ENCODE measurements at regions not wholly inside any gene's neighbourhood (a gene's known extent, or its start where the extent isn't known, plus 50 kb on each side); places are given as distances from the start of the nearest gene placed in this dataset.

- no peak for DNase-seq
- no peak for ATAC-seq (ENCODE audit: insufficient read depth, low read depth)
- no peaks in the 10 kb centered on the region for H4K20me1 ChIP-seq (ENCODE audit: insufficient read depth, low read length)
Observed at GRCh38 chr6:74642101-74642500, 563.8 kb downstream of the COL12A1 start.

GRCh38 chr6:74638412-74638811 is 567.4 kb downstream of the COL12A1 start:
- H4K20me1 ChIP-seq (ENCODE audit: insufficient read depth, low read length), result no peaks in the 10 kb centered on the region
- ATAC-seq (ENCODE audit: insufficient read depth, low read depth) (no peak), DNase-seq (no peak)
- H3K9me3 ChIP-seq (ENCODE audit: insufficient read depth, low read length, severe bottlenecking), result no peaks in the 10 kb centered on the region
- no peak overlapping the region for H3K27ac ChIP-seq (ENCODE audit: low read length)
- no peaks in the 10 kb centered on the region for H3K27me3 ChIP-seq (ENCODE audit: insufficient read depth, low read length, poor library complexity)
- H3K9ac ChIP-seq (ENCODE audit: low read depth, low read length), result no peak overlapping the region
- no peaks in the 10 kb centered on the region for H3K4me1 ChIP-seq (ENCODE audit: insufficient read depth, low read length)
- no peaks in the 10 kb centered on the region for H3K79me2 ChIP-seq (ENCODE audit: insufficient read depth, low read length)
- H2AFZ ChIP-seq (ENCODE audit: low read depth, low read length), result no peak overlapping the region
- no peak for TF ChIP-seq EZH2 (IDR thresholded peaks at IDR 0.05; ENCODE audit: borderline replicate concordance, low read depth, low read length, severe bottlenecking)
- TF ChIP-seq, protein P1, sequence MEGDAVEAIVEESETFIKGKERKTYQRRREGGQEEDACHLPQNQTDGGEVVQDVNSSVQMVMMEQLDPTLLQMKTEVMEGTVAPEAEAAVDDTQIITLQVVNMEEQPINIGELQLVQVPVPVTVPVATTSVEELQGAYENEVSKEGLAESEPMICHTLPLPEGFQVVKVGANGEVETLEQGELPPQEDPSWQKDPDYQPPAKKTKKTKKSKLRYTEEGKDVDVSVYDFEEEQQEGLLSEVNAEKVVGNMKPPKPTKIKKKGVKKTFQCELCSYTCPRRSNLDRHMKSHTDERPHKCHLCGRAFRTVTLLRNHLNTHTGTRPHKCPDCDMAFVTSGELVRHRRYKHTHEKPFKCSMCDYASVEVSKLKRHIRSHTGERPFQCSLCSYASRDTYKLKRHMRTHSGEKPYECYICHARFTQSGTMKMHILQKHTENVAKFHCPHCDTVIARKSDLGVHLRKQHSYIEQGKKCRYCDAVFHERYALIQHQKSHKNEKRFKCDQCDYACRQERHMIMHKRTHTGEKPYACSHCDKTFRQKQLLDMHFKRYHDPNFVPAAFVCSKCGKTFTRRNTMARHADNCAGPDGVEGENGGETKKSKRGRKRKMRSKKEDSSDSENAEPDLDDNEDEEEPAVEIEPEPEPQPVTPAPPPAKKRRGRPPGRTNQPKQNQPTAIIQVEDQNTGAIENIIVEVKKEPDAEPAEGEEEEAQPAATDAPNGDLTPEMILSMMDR (IDR thresholded peaks at IDR 0.05; ENCODE audit: borderline replicate concordance, extremely low read depth, low read length, poor library complexity, severe bottlenecking), result no peak
- H3K36me3 ChIP-seq (ENCODE audit: insufficient read depth, low read length), result no peaks in the 10 kb centered on the region
- H3K4me2 ChIP-seq (ENCODE audit: insufficient read depth, low read length), result no peak overlapping the region
- H3K4me3 ChIP-seq (ENCODE audit: low read depth in 1 of 2, low read length in 2 of 2), result no peak overlapping the region

More at GRCh38 chr6:74642101-74642500, 563.8 kb downstream of the COL12A1 start:
- Histone ChIP-seq H3K9ac (ENCODE audit: low read depth, low read length) (no peak overlapping the region), H3K36me3 (ENCODE audit: insufficient read depth, low read length) (no peaks in the 10 kb centered on the region), H3K27ac (ENCODE audit: low read length) (no peak overlapping the region), H3K4me1 (ENCODE audit: insufficient read depth, low read length) (no peaks in the 10 kb centered on the region), H3K79me2 (ENCODE audit: insufficient read depth, low read length) (no peaks in the 10 kb centered on the region), H3K27me3 (ENCODE audit: insufficient read depth, low read length, poor library complexity) (no peaks in the 10 kb centered on the region), H3K9me3 (ENCODE audit: insufficient read depth, low read length, severe bottlenecking) (no peaks in the 10 kb centered on the region), H3K4me2 (ENCODE audit: insufficient read depth, low read length) (no peak overlapping the region), H2AFZ (ENCODE audit: low read depth, low read length) (no peak overlapping the region), H3K4me3 (ENCODE audit: low read depth in 1 of 2, low read length in 2 of 2) (no peak overlapping the region)
- no peak for TF ChIP-seq EZH2 (IDR thresholded peaks at IDR 0.05; ENCODE audit: borderline replicate concordance, low read depth, low read length, severe bottlenecking)
- TF ChIP-seq, protein P1 (IDR thresholded peaks at IDR 0.05; ENCODE audit: borderline replicate concordance, extremely low read depth, low read length, poor library complexity, severe bottlenecking), result no peak

DNA sequence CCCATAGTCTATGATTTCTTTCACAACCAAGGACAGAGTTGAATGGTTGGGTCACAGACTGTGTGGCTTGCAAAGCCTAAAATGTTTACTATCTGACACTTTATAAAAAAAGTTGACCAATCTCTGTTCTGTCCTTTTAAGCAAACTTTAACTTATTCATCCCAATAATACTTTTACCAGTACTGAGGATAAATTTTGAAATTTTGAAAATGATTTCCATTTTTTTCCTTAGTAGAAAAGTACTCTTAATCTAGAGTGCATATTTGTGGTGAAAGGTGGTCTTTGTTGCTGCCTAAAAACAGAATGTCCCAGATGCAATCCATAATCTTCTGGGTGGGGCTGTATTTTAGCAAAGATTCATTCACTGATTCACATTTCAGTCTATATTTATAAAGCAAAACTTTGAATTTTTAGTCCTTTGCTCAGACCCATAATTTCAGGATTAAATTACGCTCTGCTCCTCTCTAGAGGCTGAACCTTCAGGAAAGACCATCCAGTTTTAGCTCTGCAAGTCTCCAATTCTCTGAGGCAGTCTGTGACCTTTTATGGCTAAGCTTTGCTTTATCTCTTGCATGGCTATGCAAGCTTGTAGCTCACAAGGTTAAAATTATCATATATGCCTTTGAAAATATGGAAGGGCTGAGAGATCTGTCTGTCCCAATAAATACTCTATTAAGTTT is 573.5 kb downstream of the COL12A1 start:
- Histone ChIP-seq H3K27me3 (ENCODE audit: insufficient read depth, low read length, poor library complexity) (no peaks in the 10 kb centered on the region), H3K4me1 (ENCODE audit: insufficient read depth, low read length) (no peaks in the 10 kb centered on the region), H4K20me1 (ENCODE audit: insufficient read depth, low read length) (no peaks in the 10 kb centered on the region), H3K4me3 (ENCODE audit: low read depth in 1 of 2, low read length in 2 of 2) (no peak overlapping the region), H3K4me2 (ENCODE audit: insufficient read depth, low read length) (no peak overlapping the region), H2AFZ (ENCODE audit: low read depth, low read length) (no peak overlapping the region), H3K36me3 (ENCODE audit: insufficient read depth, low read length) (no peaks in the 10 kb centered on the region), H3K9ac (ENCODE audit: low read depth, low read length) (no peak overlapping the region), H3K79me2 (ENCODE audit: insufficient read depth, low read length) (no peaks in the 10 kb centered on the region), H3K9me3 (ENCODE audit: insufficient read depth, low read length, severe bottlenecking) (no peaks in the 10 kb centered on the region), H3K27ac (ENCODE audit: low read length) (no peak overlapping the region)
- no peak for ATAC-seq (ENCODE audit: insufficient read depth, low read depth)
- DNase-seq, result no peak
- TF ChIP-seq, protein P1 (IDR thresholded peaks at IDR 0.05; ENCODE audit: borderline replicate concordance, extremely low read depth, low read length, poor library complexity, severe bottlenecking), result no peak
- TF ChIP-seq EZH2 (IDR thresholded peaks at IDR 0.05; ENCODE audit: borderline replicate concordance, low read depth, low read length, severe bottlenecking), result no peak
